Upper lobe of right lung (tissue), 1 donor: ENCODE measurements at regions not wholly inside any gene's neighbourhood (a gene's known extent, or its start where the extent isn't known, plus 50 kb on each side); places are given as distances from the start of the nearest gene placed in this dataset.

ENCODE experiments used
- ATAC-seq: fragments of 200-7000 bp; cut with Tn5 transposase; one replicate; pipeline ENCODE4 v1.9.1; 2020; ENCODE audit warnings: mild to moderate bottlenecking, moderate library complexity
- DNase-seq: peaks from one replicate; pipeline ENCODE4 v3.0.0-alpha.2; 2020
- H3K27ac ChIP-seq: fragments of 200-600 bp; one replicate; pipeline ENCODE4 v1.8.0; 2022
- H3K27me3 ChIP-seq: fragments of 200-600 bp; one replicate; pipeline ENCODE4 v1.8.0; 2022; ENCODE audit warnings: mild to moderate bottlenecking
- H3K36me3 ChIP-seq: fragments of 200-600 bp; one replicate; pipeline ENCODE4 v1.8.0; 2022
- H3K4me1 ChIP-seq: fragments of 200-600 bp; one replicate; pipeline ENCODE4 v1.8.0; 2022
- H3K4me3 ChIP-seq: fragments of 200-600 bp; one replicate; pipeline ENCODE4 v1.8.0; 2022; ENCODE audit warnings: mild to moderate bottlenecking
- H3K9me3 ChIP-seq: fragments of 200-600 bp; one replicate; pipeline ENCODE4 v1.8.0; 2022
- CTCF ChIP-seq: fragments of 200-600 bp; IDR thresholded peaks from one replicate; pipeline ENCODE4 v1.8.0; 2022; ENCODE audit warnings: antibody characterized with exemption
- intact Hi-C: fragments of 100-400 bp; cut with DNase I; formaldehyde crosslinking; loops from one replicate; pipeline ENCODE4 v1.11.0; 2022
- donor health status: DM: no; HTN: yes; CAD: no; lungs with severe emphysema.

DNA sequence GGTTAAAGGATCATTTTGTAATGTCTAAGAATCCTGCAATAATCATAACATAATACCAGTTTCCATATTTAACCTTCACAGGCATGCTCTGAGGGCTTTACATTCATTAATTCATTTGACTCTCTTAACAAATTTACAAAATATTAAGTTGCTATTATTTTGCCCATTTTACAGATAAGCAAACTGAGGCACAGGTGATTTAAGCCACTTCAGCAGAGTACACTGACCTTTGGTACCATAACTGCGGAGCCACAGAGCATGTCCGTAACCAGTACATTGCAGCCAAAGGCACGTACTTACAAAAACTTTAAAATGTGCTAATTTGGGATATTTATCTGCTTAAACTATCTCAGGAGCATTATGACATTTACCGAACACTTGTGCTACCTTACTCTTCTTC, 169.4 kb upstream of the MYO16 start:
- no peak for ATAC-seq
- Histone ChIP-seq H3K4me1 (no peaks in the 10 kb centered on the region), H3K4me3 (no peak overlapping the region), H3K27ac (no peak overlapping the region), H3K9me3 (no peaks in the 10 kb centered on the region), H3K36me3 (no peaks in the 10 kb centered on the region), H3K27me3 (no peaks in the 10 kb centered on the region)
- DNase-seq, result no peak
- intact Hi-C loops, result no loop called here
- TF ChIP-seq CTCF, result no peak

DNA sequence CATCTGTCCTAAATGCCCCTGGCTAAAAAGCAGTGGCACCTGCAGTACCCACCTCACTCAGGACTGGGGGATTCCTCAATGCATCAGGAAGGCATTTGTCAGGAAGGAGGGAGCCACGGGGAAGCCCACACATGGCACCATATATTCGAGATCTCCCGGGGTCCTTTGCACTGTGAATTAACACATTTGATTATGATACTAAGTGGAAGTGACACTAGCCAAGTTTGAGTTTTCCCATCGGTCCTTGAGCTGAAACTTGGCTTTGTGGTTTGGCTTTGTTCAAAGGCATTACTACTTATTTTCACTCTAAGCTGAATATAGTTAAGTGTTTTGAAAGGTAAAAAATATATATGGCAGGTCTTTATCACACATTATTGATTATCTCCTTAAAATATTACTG, 168.7 kb upstream of the MYO16 start:
- Histone ChIP-seq H3K27me3 (no peaks in the 10 kb centered on the region), H3K4me3 (no peak overlapping the region), H3K36me3 (no peaks in the 10 kb centered on the region), H3K4me1 (no peaks in the 10 kb centered on the region), H3K9me3 (no peaks in the 10 kb centered on the region), H3K27ac (no peak overlapping the region)
- TF ChIP-seq CTCF, result no peak
- intact Hi-C loops, result no loop called here
- ATAC-seq, result no peak
- no peak for DNase-seq

DNA sequence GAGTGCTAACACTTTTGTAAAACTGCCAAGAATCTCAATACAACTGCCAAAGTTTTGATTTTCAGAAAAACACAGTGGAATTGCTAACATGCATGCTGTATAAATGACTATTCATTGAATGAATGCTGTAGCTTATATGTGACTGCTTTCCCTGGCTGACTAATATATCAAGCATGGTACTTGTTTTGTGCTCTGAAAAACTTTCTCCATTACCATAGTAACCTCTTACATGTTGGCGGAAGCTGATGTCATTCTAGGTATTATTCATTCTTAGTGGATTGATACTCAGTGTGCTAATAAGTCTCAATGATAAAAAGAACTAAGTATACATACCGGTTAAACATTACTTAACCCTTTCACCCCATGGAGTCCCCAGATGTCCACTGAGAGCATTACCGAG, 166.1 kb upstream of the MYO16 start:
- Histone ChIP-seq H3K27ac (no peak overlapping the region), H3K4me1 (no peaks in the 10 kb centered on the region)
- ATAC-seq, result peak; percentile 19

DNA sequence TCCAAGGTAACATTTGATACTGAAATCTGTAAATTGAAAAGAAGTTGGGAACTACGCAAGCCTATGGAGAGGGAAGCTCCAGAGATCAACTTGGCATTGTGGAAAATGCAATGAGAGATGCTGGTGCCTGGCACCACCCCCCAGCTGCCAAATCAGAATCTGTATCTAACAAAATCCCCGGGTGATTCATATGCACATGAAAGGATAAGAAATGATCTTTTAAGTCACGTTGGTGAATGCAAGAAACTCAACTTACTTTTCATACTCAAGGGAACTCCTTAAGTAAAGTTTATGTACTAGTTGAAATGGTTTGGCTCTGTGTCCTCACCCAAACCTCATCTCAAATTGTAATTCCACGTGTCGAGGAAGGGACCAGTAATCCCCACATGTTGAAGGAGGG, 158.5 kb upstream of the MYO16 start:
- Histone ChIP-seq H3K9me3 (no peaks in the 10 kb centered on the region), H3K36me3 (no peaks in the 10 kb centered on the region), H3K4me3 (no peak overlapping the region), H3K27me3 (peaks cover 3% of the 10 kb centered on the region), H3K27ac (no peak overlapping the region), H3K4me1 (no peaks in the 10 kb centered on the region)
- no peak for TF ChIP-seq CTCF
- no peak for ATAC-seq
- DNase-seq, result no peak
- intact Hi-C loops, result no loop called here

More for the DNA sequence above, 166.1 kb upstream of the MYO16 start:
- Histone ChIP-seq H3K4me3 (no peak overlapping the region), H3K27me3 (no peaks in the 10 kb centered on the region), H3K9me3 (no peaks in the 10 kb centered on the region), H3K36me3 (no peaks in the 10 kb centered on the region)
- intact Hi-C loops, result no loop called here
- DNase-seq, result no peak
- TF ChIP-seq CTCF, result no peak

DNA sequence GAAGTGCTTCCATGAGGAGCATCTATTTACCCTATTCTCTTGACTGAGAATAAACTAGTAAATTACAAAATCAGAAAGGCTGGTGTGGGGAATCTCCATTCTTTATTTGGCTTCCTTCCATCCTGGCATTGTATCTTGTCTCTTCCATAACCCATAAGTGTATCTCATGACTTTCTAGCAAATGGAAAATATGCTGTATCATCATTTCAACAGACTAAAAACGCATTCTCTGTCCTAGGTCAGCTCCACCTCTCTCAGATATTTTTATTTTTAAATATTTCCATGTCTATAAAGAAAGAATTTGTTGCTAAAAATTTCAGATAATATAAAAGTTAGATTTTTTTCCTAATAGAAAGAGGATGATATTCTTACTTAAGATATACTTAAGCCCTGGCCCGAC, 154.2 kb upstream of the MYO16 start:
- intact Hi-C loops, result no loop called here
- H3K36me3 ChIP-seq, result no peaks in the 10 kb centered on the region
- H3K27me3 ChIP-seq, result no peaks in the 10 kb centered on the region
- ATAC-seq, result no peak
- H3K27ac ChIP-seq, result no peak overlapping the region
- no peaks in the 10 kb centered on the region for H3K9me3 ChIP-seq
- no peaks in the 10 kb centered on the region for H3K4me1 ChIP-seq
- no peak for DNase-seq
- no peak for TF ChIP-seq CTCF
- no peak overlapping the region for H3K4me3 ChIP-seq

DNA sequence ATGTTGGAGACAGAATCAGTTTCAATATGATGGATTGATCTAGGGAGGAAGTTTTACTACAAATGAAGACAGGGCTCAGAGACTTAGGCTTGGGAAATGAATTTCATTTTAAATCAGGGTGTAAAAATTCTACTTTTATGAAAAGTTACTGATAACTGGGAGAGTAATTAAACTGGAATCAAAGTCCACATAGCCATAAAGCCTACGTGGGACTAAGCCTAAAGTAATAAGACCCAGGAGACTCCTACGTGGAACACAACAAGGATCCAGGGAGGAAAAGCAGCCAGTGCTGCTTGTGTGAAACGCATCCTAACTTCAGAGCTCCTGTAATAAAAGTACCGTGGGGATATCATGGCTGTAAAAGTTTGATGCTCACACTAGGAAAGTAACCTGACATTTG, 152.0 kb upstream of the MYO16 start:
- no peak overlapping the region for H3K4me3 ChIP-seq

More for the DNA sequence above, 152.0 kb upstream of the MYO16 start:
- DNase-seq (no peak), ATAC-seq (no peak)
- intact Hi-C loops, result no loop called here
- Histone ChIP-seq H3K27me3 (no peaks in the 10 kb centered on the region), H3K27ac (no peak overlapping the region), H3K9me3 (no peaks in the 10 kb centered on the region), H3K36me3 (no peaks in the 10 kb centered on the region), H3K4me1 (no peaks in the 10 kb centered on the region)
- no peak for TF ChIP-seq CTCF
